GM12874 (cell line): ENCODE measurements at regions not wholly inside any gene's neighbourhood (a gene's known extent, or its start where the extent isn't known, plus 50 kb on each side); places are given as distances from the start of the nearest gene placed in this dataset.

Experiments used
- TF ChIP-seq, protein P1 (sequence below): IDR thresholded peaks from 2 replicates; pipeline ENCODE4 v1.5.1; 2011; ENCODE audit warnings: low read depth, mild to moderate bottlenecking, control low read depth, low read length, moderate library complexity; ENCODE audit not compliant: insufficient read depth

- TF ChIP-seq, protein P1, sequence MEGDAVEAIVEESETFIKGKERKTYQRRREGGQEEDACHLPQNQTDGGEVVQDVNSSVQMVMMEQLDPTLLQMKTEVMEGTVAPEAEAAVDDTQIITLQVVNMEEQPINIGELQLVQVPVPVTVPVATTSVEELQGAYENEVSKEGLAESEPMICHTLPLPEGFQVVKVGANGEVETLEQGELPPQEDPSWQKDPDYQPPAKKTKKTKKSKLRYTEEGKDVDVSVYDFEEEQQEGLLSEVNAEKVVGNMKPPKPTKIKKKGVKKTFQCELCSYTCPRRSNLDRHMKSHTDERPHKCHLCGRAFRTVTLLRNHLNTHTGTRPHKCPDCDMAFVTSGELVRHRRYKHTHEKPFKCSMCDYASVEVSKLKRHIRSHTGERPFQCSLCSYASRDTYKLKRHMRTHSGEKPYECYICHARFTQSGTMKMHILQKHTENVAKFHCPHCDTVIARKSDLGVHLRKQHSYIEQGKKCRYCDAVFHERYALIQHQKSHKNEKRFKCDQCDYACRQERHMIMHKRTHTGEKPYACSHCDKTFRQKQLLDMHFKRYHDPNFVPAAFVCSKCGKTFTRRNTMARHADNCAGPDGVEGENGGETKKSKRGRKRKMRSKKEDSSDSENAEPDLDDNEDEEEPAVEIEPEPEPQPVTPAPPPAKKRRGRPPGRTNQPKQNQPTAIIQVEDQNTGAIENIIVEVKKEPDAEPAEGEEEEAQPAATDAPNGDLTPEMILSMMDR = no peak
These were observed 417.4 kb downstream of the TMA16 start for GRCh38 chr4:163911891-163912290.

GRCh38 chr4:163913571-163913970 lies 419.1 kb downstream of the TMA16 start:
- TF ChIP-seq, protein P1 = no peak

GRCh38 chr4:163915896-163916295 lies 421.4 kb downstream of the TMA16 start:
- TF ChIP-seq, protein P1 = no peak

GRCh38 chr4:163920426-163920825 lies 425.9 kb downstream of the TMA16 start:
- TF ChIP-seq, protein P1 = no peak

DNA sequence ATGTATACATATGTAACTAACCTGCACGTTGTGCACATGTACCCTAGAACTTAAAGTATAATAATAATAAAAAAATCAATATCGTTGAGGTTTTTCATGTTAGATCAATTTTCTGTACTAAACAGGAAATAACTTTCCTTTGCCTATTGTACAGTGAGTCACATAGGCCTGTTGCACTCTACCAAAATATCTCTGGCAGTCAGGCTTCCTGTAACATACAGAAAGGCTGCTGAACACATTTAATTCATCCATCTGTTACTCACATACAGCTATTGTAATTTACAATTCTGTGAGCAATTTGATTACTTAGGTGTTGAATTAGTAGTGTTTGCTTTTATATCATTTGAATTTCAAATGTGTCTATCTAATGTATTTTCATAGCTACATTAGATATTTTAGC lies 427.8 kb downstream of the TMA16 start:
- TF ChIP-seq, protein P1 = no peak

DNA sequence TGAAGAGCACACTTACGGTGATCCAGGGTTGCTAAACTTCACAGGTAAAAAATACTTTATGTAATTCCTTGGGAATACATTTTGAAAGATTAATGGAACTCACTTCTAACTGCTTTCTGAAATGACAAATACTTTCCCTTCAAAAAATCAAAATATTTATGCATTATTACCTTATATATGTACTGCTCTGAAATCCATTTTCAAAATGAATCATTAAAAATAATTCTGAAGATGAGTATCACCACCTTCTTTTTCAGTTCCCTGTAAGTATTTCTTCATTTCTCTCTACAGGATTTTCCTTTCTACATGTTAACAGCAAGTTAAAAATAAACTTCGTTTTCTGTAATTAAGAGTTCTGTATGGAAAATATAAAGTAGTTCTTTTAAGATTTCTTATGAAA lies 428.6 kb downstream of the TMA16 start:
- TF ChIP-seq, protein P1 = no peak

DNA sequence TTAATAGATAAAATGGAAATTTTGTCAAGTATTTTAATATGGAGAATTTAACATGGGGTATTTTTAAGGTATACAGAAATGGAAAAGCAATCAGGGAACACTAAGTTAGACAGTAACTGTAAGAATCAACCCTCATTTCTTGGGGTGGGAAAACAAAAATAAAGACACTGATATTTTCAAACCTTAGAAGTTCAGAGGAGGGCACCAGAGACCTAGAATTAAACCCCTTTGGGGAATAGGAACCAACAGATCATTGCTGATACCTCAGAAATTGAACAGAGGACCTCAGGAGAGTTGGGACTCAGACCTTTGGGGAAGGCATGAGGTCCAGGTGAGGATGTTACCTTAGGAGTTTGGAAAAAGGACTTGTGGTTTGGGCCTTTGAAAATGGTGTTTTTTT lies 435.6 kb downstream of the TMA16 start:
- TF ChIP-seq, protein P1 = no peak

GRCh38 chr4:163932504-163932903 lies 438.0 kb downstream of the TMA16 start:
- TF ChIP-seq, protein P1 = no peak
